ENCODE measurements at regions not wholly inside any gene's neighbourhood (a gene's known extent, or its start where the extent isn't known, plus 50 kb on each side); places are given as distances from the start of the nearest gene placed in this dataset.

GRCh38 chr5:99724732-99725290, 796.0 kb upstream of the CHD1 start:
- no peak for DNase-seq (ENCODE audit: low read depth in 2 of 2)

DNA sequence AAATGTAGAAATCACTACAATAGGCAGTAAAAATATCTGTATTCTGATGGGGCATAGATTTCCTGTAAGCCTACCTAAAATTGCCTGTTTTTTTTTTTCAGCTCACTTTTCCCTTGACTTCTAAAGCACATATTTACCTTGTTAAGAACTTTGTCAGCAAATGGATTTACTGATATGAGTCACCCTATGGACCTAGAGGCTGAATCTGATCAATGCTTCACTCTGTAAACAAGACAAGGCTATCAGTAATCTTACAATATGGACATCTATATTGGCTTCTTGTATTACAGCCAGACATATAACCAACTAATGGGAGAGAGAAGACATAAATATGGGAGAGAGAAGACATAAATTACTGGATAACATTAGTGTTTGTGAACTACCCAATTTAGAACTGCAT, 792.7 kb upstream of the CHD1 start:
- no peak for DNase-seq (ENCODE audit: low read depth in 2 of 2)

DNA sequence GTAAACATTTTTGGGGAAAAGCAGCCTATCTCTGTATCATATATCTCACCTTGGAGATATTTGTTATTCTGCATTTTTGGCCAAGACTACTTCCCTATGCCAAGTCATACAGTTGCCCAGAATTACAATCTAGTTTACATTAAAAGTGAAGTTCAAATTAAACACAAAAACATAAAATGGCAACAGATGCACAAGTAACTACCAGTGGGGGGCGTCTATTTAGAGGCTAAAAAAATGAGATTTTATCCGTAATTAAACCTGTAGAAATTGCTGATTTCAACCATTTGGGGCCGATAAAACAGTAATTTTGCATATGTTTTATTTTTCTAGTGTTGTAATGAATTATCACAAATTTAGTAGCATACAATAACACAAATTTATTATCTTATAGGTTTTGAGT, 787.1 kb upstream of the CHD1 start:
- no peak for DNase-seq (ENCODE audit: low read depth in 2 of 2)

- no peak for DNase-seq (ENCODE audit: low read depth in 2 of 2)
These were observed 777.4 kb upstream of the CHD1 start for GRCh38 chr5:99706160-99706559.

GRCh38 chr5:99702565-99702964, 773.8 kb upstream of the CHD1 start:
- no peak for DNase-seq (ENCODE audit: low read depth in 2 of 2)

- no peak for DNase-seq (ENCODE audit: low read depth in 2 of 2)
These were observed 766.1 kb upstream of the CHD1 start for GRCh38 chr5:99694884-99695283.

DNA sequence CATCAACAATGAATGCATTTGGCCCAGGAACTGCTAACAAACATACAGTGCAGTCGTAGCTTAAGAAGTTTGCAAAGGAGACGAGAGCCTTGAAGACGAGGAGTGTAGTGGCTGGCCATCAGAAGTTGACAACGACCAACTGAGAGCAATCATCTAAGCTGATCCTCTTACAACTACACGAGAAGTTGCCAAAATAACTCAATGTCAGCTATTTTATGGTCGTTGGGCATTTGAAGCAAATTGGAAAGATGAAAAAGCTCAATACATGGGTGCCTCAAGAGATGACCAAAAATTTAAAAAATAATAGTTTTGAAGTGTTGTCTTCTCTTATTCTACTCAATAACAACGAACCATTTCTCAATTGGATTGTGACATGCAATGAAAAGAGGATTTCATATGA, 757.7 kb upstream of the CHD1 start:
- no peak for DNase-seq (ENCODE audit: low read depth in 2 of 2)

DNA sequence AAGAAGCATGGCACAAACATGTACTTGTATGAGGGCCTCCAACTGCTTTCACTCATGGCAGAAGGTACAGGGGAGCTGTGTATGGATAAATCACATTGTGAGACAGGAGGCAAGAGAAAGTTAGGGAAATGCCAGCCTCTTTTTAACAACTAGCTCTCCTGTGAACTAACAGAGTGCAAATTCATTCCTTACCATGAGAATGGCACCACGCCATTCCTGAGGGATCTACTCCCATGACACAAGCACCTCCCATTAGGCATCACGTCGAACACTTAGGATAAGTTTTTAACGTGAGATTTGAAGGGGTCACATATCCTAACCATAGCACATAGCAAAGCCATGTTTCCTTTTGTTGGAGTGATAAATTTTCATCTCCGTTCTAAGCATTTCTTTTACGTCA, 747.2 kb upstream of the CHD1 start:
- DNase-seq (ENCODE audit: low read depth in 2 of 2), result no peak

GRCh38 chr5:99674101-99674500, 745.3 kb upstream of the CHD1 start:
- no peak for DNase-seq (ENCODE audit: low read depth in 2 of 2)

- DNase-seq (ENCODE audit: low read depth in 2 of 2), result no peak
These were observed 736.2 kb upstream of the CHD1 start for GRCh38 chr5:99664972-99665371.

- no peak for DNase-seq (ENCODE audit: low read depth in 2 of 2)
These were observed 722.5 kb upstream of the CHD1 start for GRCh38 chr5:99651298-99651697.

- no peak for DNase-seq (ENCODE audit: low read depth in 2 of 2)
These were observed 717.3 kb upstream of the CHD1 start for GRCh38 chr5:99646011-99646647.

GRCh38 chr5:99644822-99645221, 716.0 kb upstream of the CHD1 start:
- no peak for DNase-seq (ENCODE audit: low read depth in 2 of 2)

DNA sequence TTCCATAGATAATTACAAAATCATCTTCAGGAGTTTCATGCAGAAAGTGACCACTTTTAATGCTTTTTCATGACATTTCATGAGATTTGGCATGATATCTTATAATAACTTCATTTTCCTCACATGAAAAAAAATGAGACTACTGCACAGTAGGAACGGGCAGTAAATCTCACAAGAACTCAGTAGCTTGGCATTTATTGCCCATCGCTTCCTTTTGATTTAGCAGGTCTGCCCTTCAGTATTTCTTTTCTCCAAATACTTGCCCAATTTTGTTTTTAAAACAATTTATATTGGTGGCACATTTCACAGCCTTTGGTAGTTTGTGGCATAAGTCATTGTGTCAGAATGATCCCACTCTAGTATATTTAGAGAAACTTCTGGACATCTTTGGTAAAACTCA, 711.8 kb upstream of the CHD1 start:
- DNase-seq (ENCODE audit: low read depth in 2 of 2), result no peak

- no peak for DNase-seq (ENCODE audit: low read depth in 2 of 2)
These were observed 711.1 kb upstream of the CHD1 start for GRCh38 chr5:99639905-99640304.

- DNase-seq (ENCODE audit: low read depth in 2 of 2), result no peak
These were observed 707.9 kb upstream of the CHD1 start for GRCh38 chr5:99636663-99637062.

GRCh38 chr5:99621772-99622681, 693.2 kb upstream of the CHD1 start:
- no peak for DNase-seq (ENCODE audit: low read depth in 2 of 2)

DNA sequence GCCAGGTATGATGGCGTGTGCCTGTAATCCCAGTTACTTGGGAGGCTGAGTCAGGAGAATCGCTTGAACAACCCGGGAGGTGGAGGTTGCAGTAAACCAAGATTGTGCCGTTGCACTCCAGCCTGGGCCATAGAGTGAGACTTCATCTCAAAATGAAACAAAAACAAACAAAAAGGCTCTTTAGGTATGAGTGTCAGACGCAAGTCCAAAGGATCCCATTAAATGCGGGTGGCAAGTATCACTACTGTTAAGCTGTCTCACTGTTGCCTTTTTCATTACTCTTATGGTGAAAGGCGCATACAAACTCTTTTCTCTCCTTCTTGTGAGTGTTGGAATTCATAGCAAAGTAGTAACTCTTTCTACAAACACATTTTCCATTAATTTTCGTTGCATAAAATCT, 688.5 kb upstream of the CHD1 start:
- DNase-seq (ENCODE audit: low read depth in 2 of 2), result no peak

DNA sequence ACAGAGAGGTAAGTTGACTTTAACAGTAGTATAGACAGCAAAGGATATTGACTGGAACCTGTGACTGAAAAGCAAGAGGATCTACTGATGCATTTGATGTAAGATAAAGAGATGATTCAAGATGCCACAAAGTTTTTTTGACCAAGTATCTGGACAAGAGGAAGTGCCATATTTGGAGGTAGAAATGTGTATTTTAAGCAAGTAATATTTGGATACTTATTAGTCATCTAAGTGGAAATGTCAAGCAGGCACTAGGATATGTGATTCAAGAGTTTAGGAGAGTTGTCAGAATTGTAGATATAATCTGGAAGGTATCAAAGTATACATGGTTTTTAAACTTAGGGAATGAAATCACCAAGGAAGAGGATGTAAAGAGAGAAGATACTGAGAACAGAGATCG, 686.1 kb upstream of the CHD1 start:
- no peak for DNase-seq (ENCODE audit: low read depth in 2 of 2)

DNA sequence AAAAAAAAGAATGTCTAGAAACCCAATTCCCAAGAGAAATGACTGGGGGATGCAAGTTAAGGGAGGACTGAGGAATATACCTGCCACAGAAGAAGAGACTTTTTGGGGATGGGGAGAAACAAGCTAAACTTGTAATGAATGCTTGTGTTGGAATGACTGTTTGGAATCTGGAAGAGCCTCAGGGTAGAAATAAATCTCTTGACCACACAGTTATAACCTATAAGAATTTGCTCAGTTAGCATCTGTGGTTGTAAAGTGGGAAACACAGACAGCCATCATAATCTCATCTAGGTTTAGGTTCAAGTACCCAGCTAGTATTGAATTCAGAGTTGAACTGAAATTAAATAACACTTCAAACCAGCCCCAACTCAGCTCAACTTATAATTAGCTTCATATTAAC, 678.3 kb upstream of the CHD1 start:
- DNase-seq (ENCODE audit: low read depth in 2 of 2), result no peak

GRCh38 chr5:99605904-99606303, 677.1 kb upstream of the CHD1 start:
- DNase-seq (ENCODE audit: low read depth in 2 of 2), result no peak

- no peak for DNase-seq (ENCODE audit: low read depth in 2 of 2)
These were observed 672.1 kb upstream of the CHD1 start for GRCh38 chr5:99600952-99601351.

DNA sequence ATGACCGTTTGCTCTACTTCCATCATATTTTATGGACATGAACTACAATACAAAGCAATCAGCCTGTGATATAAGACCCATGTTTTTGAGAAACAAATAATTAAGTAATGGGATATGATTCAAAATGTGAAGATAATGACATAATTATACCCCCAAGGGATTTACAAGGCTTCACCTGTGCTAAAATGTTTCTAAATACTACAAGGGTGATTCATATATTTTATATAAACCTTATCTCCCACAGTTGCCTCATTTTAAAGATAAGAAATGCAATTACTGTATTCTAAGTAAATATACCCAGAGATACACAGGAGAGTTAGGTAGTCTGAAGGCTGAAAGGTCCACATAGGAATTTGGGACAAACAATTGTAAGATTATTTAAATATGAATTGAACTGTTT, 662.0 kb upstream of the CHD1 start:
- DNase-seq (ENCODE audit: low read depth in 2 of 2), result no peak
